ENCODE measurements at regions not wholly inside any gene's neighbourhood (a gene's known extent, or its start where the extent isn't known, plus 50 kb on each side); places are given as distances from the start of the nearest gene placed in this dataset.
A peak's percentile ranks its signal among the peaks of the same experiment; 100 is the strongest.

GRCh38 chr4:177117256-177117655, 192.4 kb upstream of the NEIL3 start:
- DNase-seq: peak in 1 of 2 experiments; percentile 1

GRCh38 chr4:177118596-177118995, 191.1 kb upstream of the NEIL3 start:
- DNase-seq: peak; percentile 36 to 62

GRCh38 chr4:177119021-177119471, 190.6 kb upstream of the NEIL3 start:
- no peak for DNase-seq

- DNase-seq: no peak
Measured at GRCh38 chr4:177119691-177120090, 190.0 kb upstream of the NEIL3 start.

GRCh38 chr4:177123811-177124210, 185.9 kb upstream of the NEIL3 start:
- no peak for DNase-seq

GRCh38 chr4:177124349-177125064, 185.2 kb upstream of the NEIL3 start:
- DNase-seq: no peak

- no peak for DNase-seq
Measured at GRCh38 chr4:177125656-177126055, 184.0 kb upstream of the NEIL3 start.

GRCh38 chr4:177127658-177128057, 182.0 kb upstream of the NEIL3 start:
- no peak for DNase-seq

GRCh38 chr4:177128306-177128705, 181.4 kb upstream of the NEIL3 start:
- no peak for DNase-seq

GRCh38 chr4:177131736-177132135, 177.9 kb upstream of the NEIL3 start:
- DNase-seq: no peak

- no peak for DNase-seq
Measured at GRCh38 chr4:177147668-177148067, 162.0 kb upstream of the NEIL3 start.

GRCh38 chr4:177155454-177155853, 154.2 kb upstream of the NEIL3 start:
- DNase-seq: no peak

- DNase-seq: no peak
Measured at GRCh38 chr4:177159600-177159999, 150.1 kb upstream of the NEIL3 start.

- DNase-seq: no peak
Measured at GRCh38 chr4:177161781-177162180, 147.9 kb upstream of the NEIL3 start.

GRCh38 chr4:177163532-177163931, 146.1 kb upstream of the NEIL3 start:
- DNase-seq: no peak

- DNase-seq: no peak
Measured at GRCh38 chr4:177171588-177171987, 138.1 kb upstream of the NEIL3 start.

- no peak for DNase-seq
Measured at GRCh38 chr4:177175473-177175872, 134.2 kb upstream of the NEIL3 start.

GRCh38 chr4:177177541-177178081, 132.1 kb upstream of the NEIL3 start:
- DNase-seq: no peak

- DNase-seq: no peak
Measured at GRCh38 chr4:177178246-177178645, 131.4 kb upstream of the NEIL3 start.

- no peak for DNase-seq
Measured at GRCh38 chr4:177182166-177182565, 127.5 kb upstream of the NEIL3 start.

GRCh38 chr4:177182728-177183127, 126.9 kb upstream of the NEIL3 start:
- no peak for DNase-seq

- DNase-seq: no peak
Measured at GRCh38 chr4:177185151-177185550, 124.5 kb upstream of the NEIL3 start.

GRCh38 chr4:177185579-177185978, 124.1 kb upstream of the NEIL3 start:
- DNase-seq: no peak

GRCh38 chr4:177187371-177187770, 122.3 kb upstream of the NEIL3 start:
- no peak for DNase-seq

Data from cerebellar nuclear complex (tissue), 1 donor.